Neural cell (in vitro differentiated cells): ENCODE measurements at regions not wholly inside any gene's neighbourhood (a gene's known extent, or its start where the extent isn't known, plus 50 kb on each side); places are given as distances from the start of the nearest gene placed in this dataset.

Experiments
- EP300 ChIP-seq: fragments of 450-650 bp; conservative IDR thresholded peaks from 2 replicates; pipeline ENCODE4 v1.6.1; 2014; ENCODE audit warnings: antibody characterized with exemption, mild to moderate bottlenecking, moderate library complexity; ENCODE audit not compliant: poor library complexity, severe bottlenecking
- EZH2 ChIP-seq: fragments of 200-600, 300-800 bp; shearing (Covaris generic), sonication (generic); IDR thresholded peaks from 2 replicates; pipeline ENCODE4 v1.6.1; 2014; ENCODE audit warnings: antibody characterized with exemption, low read length, borderline replicate concordance, mild to moderate bottlenecking; ENCODE audit not compliant: insufficient read depth, poor library complexity, severe bottlenecking
- POLR2AphosphoS5 ChIP-seq: IDR thresholded peaks from 2 replicates; pipeline ENCODE4 v1.6.1; 2012
- RAD21 ChIP-seq: fragments of 450-650 bp; conservative IDR thresholded peaks from 2 replicates; pipeline ENCODE4 v1.6.1; 2014; ENCODE audit warnings: antibody characterized with exemption, mild to moderate bottlenecking, moderate library complexity
- SMC3 ChIP-seq: fragments of 450-650 bp; conservative IDR thresholded peaks from 2 replicates; pipeline ENCODE4 v1.6.1; 2014; ENCODE audit warnings: antibody characterized with exemption, mild to moderate bottlenecking, moderate library complexity; ENCODE audit not compliant: poor library complexity
- TAF1 ChIP-seq: IDR thresholded peaks from 2 replicates; pipeline ENCODE4 v1.6.1; 2012; ENCODE audit warnings: low read depth
- TF ChIP-seq, protein P1 (sequence below): IDR thresholded peaks from 2 replicates; pipeline ENCODE4 v1.6.1; 2012; ENCODE audit warnings: borderline replicate concordance
- TF ChIP-seq, protein P2 (sequence below): fragments of 450-650 bp; IDR thresholded peaks from 2 replicates; pipeline ENCODE4 v1.5.1; 2014; ENCODE audit warnings: antibody characterized with exemption, mild to moderate bottlenecking, moderate library complexity; ENCODE audit not compliant: poor library complexity, severe bottlenecking

DNA sequence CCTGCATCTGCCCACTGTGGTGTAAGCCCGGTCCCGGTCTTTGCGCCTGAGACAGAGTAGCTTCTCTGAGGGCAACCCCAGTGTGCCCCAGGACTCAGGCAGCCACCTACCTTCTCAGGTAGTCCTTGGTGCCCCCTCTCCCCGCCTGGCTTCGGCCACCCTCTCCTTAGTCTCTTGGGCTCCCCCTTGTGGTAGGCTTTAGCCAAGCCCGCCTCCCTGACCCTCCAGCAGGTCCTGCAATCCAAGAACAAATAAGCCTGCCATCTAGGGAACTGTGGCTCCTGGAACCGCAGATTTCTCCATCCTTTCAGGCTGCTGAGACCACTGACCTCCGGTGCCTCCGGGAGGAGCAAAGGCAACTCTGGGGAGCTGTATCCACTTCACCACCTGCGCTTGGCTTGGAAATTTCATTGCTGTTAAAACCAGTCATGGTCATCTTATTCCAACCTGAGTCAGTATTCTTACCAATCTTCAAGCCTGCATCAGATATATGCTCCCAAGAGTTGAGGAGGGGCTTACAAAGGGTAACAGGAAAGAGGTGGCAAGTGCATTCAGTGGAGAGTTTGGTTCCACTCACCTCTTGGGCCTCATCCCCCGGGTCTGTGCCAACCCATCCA lies 52.8 kb upstream of the TENM4 start:
- TF ChIP-seq, protein P1, sequence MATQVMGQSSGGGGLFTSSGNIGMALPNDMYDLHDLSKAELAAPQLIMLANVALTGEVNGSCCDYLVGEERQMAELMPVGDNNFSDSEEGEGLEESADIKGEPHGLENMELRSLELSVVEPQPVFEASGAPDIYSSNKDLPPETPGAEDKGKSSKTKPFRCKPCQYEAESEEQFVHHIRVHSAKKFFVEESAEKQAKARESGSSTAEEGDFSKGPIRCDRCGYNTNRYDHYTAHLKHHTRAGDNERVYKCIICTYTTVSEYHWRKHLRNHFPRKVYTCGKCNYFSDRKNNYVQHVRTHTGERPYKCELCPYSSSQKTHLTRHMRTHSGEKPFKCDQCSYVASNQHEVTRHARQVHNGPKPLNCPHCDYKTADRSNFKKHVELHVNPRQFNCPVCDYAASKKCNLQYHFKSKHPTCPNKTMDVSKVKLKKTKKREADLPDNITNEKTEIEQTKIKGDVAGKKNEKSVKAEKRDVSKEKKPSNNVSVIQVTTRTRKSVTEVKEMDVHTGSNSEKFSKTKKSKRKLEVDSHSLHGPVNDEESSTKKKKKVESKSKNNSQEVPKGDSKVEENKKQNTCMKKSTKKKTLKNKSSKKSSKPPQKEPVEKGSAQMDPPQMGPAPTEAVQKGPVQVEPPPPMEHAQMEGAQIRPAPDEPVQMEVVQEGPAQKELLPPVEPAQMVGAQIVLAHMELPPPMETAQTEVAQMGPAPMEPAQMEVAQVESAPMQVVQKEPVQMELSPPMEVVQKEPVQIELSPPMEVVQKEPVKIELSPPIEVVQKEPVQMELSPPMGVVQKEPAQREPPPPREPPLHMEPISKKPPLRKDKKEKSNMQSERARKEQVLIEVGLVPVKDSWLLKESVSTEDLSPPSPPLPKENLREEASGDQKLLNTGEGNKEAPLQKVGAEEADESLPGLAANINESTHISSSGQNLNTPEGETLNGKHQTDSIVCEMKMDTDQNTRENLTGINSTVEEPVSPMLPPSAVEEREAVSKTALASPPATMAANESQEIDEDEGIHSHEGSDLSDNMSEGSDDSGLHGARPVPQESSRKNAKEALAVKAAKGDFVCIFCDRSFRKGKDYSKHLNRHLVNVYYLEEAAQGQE = no peak
- TF ChIP-seq, protein P2, sequence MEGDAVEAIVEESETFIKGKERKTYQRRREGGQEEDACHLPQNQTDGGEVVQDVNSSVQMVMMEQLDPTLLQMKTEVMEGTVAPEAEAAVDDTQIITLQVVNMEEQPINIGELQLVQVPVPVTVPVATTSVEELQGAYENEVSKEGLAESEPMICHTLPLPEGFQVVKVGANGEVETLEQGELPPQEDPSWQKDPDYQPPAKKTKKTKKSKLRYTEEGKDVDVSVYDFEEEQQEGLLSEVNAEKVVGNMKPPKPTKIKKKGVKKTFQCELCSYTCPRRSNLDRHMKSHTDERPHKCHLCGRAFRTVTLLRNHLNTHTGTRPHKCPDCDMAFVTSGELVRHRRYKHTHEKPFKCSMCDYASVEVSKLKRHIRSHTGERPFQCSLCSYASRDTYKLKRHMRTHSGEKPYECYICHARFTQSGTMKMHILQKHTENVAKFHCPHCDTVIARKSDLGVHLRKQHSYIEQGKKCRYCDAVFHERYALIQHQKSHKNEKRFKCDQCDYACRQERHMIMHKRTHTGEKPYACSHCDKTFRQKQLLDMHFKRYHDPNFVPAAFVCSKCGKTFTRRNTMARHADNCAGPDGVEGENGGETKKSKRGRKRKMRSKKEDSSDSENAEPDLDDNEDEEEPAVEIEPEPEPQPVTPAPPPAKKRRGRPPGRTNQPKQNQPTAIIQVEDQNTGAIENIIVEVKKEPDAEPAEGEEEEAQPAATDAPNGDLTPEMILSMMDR = peak; percentile 41
- TF ChIP-seq POLR2AphosphoS5 (no peak), EZH2 (no peak), TAF1 (no peak), EP300 (no peak), RAD21 (no peak), SMC3 (peak; percentile 44)
